ENCODE measurements at regions not wholly inside any gene's neighbourhood (a gene's known extent, or its start where the extent isn't known, plus 50 kb on each side); places are given as distances from the start of the nearest gene placed in this dataset.
"Not testable (repeated sequence)": the region's sequence is repeated elsewhere in the genome, so short reads cannot be mapped to it uniquely, and the experiment has no call there.

DNA sequence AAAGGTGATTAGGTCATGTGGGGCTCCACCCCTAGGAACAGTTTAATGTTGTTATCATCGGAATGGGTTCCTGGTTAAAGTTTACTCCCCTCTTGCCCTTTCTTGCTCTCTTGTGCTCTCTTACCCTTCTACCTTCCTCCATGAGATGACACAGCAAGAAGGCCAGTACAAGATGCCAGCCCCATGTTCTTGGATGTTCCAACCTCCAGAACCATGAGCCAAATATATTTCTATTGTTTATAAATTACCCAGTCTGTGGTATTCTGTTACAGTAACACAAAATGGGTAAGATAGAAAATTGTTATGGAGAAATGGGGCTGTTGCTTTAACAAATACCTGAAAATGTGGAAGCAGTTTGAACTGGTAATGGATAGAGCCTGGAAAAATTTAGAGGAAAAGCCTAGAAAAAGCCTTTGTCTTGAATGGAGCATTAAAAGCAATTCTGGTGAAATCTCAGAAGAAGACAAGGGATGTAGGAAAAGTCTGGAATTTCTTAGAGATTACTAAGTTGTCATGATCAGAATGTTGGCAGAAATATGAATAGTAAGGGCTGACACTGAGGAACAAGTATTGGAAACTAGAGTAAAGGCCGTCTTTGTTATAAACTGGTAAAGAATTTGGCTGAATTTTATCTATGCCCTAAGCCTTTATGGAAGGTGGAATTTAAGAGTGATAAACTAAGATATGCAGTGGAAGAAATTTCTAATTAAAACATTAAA is 53.5 kb upstream of the TSC22D1 start:
- H3K36me3 ChIP-seq (ENCODE audit: control insufficient read depth in 4 of 4, insufficient read depth in 3 of 4, low read depth in 1 of 4, low read length in 3 of 4): no peaks in the 10 kb centered on the region
- no peak overlapping the region for H3K9ac ChIP-seq (ENCODE audit: low read depth in 1 of 2, low read length in 2 of 2)
- 70% methylated on average over 2 of the region's 2 CpGs for WGBS

GRCh38 chr13:44628826-44629225 is 52.7 kb upstream of the TSC22D1 start:
- not testable (repeated sequence) for H3K9ac ChIP-seq (ENCODE audit: low read depth in 1 of 2, low read length in 2 of 2); DNase-seq (ENCODE audit: low spot score); H3K9me3 ChIP-seq (ENCODE audit: control insufficient read depth in 4 of 4, low read length in 3 of 4); H3K27me3 ChIP-seq (ENCODE audit: control insufficient read depth in 4 of 4, insufficient read depth in 4 of 4, low read length in 3 of 4); H3K4me3 ChIP-seq (ENCODE audit: low read depth in 1 of 3, low read length in 3 of 3); H3K4me1 ChIP-seq (ENCODE audit: control insufficient read depth in 4 of 4, insufficient read depth in 4 of 4, low read length in 3 of 4); H3K36me3 ChIP-seq (ENCODE audit: control insufficient read depth in 4 of 4, insufficient read depth in 3 of 4, low read depth in 1 of 4, low read length in 3 of 4); H3K27ac ChIP-seq (ENCODE audit: low read depth in 1 of 2, low read length in 2 of 2)

More for the DNA sequence above, 53.5 kb upstream of the TSC22D1 start:
- Histone ChIP-seq H3K27me3 (ENCODE audit: control insufficient read depth in 4 of 4, insufficient read depth in 4 of 4, low read length in 3 of 4) (no peaks in the 10 kb centered on the region), H3K4me3 (ENCODE audit: low read depth in 1 of 3, low read length in 3 of 3) (no peak overlapping the region), H3K9me3 (ENCODE audit: control insufficient read depth in 4 of 4, low read length in 3 of 4) (no peaks in the 10 kb centered on the region), H3K27ac (ENCODE audit: low read depth in 1 of 2, low read length in 2 of 2) (no peak overlapping the region), H3K4me1 (ENCODE audit: control insufficient read depth in 4 of 4, insufficient read depth in 4 of 4, low read length in 3 of 4) (no peaks in the 10 kb centered on the region)
- no peak for DNase-seq (ENCODE audit: low spot score)
- TF ChIP-seq SP1 (IDR thresholded peaks at IDR 0.05) (no peak), FOXA2 (IDR thresholded peaks at IDR 0.05) (no peak), ATF3 (IDR thresholded peaks at IDR 0.05) (no peak), HNF4A (conservative IDR thresholded peaks at IDR 0.05) (no peak), RXRA (IDR thresholded peaks at IDR 0.05) (no peak), EGR1 (IDR thresholded peaks at IDR 0.05; ENCODE audit: low read depth in 2 of 2) (no peak), GABPA (IDR thresholded peaks at IDR 0.05 in 1 of 2, conservative IDR thresholded peaks at IDR 0.05 in 1 of 2) (no peak), TAF1 (conservative IDR thresholded peaks at IDR 0.05) (no peak), NR2F2 (IDR thresholded peaks at IDR 0.05) (no peak), YY1 (IDR thresholded peaks at IDR 0.05) (no peak), JUND (IDR thresholded peaks at IDR 0.05) (no peak)
- TF ChIP-seq, protein P1, sequence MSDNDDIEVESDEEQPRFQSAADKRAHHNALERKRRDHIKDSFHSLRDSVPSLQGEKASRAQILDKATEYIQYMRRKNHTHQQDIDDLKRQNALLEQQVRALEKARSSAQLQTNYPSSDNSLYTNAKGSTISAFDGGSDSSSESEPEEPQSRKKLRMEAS (IDR thresholded peaks at IDR 0.05): no peak
- TF ChIP-seq, protein P2, sequence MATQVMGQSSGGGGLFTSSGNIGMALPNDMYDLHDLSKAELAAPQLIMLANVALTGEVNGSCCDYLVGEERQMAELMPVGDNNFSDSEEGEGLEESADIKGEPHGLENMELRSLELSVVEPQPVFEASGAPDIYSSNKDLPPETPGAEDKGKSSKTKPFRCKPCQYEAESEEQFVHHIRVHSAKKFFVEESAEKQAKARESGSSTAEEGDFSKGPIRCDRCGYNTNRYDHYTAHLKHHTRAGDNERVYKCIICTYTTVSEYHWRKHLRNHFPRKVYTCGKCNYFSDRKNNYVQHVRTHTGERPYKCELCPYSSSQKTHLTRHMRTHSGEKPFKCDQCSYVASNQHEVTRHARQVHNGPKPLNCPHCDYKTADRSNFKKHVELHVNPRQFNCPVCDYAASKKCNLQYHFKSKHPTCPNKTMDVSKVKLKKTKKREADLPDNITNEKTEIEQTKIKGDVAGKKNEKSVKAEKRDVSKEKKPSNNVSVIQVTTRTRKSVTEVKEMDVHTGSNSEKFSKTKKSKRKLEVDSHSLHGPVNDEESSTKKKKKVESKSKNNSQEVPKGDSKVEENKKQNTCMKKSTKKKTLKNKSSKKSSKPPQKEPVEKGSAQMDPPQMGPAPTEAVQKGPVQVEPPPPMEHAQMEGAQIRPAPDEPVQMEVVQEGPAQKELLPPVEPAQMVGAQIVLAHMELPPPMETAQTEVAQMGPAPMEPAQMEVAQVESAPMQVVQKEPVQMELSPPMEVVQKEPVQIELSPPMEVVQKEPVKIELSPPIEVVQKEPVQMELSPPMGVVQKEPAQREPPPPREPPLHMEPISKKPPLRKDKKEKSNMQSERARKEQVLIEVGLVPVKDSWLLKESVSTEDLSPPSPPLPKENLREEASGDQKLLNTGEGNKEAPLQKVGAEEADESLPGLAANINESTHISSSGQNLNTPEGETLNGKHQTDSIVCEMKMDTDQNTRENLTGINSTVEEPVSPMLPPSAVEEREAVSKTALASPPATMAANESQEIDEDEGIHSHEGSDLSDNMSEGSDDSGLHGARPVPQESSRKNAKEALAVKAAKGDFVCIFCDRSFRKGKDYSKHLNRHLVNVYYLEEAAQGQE (IDR thresholded peaks at IDR 0.05): no peak
- TF ChIP-seq, protein P3, sequence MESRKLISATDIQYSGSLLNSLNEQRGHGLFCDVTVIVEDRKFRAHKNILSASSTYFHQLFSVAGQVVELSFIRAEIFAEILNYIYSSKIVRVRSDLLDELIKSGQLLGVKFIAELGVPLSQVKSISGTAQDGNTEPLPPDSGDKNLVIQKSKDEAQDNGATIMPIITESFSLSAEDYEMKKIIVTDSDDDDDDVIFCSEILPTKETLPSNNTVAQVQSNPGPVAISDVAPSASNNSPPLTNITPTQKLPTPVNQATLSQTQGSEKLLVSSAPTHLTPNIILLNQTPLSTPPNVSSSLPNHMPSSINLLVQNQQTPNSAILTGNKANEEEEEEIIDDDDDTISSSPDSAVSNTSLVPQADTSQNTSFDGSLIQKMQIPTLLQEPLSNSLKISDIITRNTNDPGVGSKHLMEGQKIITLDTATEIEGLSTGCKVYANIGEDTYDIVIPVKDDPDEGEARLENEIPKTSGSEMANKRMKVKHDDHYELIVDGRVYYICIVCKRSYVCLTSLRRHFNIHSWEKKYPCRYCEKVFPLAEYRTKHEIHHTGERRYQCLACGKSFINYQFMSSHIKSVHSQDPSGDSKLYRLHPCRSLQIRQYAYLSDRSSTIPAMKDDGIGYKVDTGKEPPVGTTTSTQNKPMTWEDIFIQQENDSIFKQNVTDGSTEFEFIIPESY (IDR thresholded peaks at IDR 0.05): no peak

Data from liver (tissue), 7 donors.